Smooth muscle cell (in vitro differentiated cells): ENCODE measurements at regions not wholly inside any gene's neighbourhood (a gene's known extent, or its start where the extent isn't known, plus 50 kb on each side); places are given as distances from the start of the nearest gene placed in this dataset.
"Not testable (repeated sequence)": the region's sequence is repeated elsewhere in the genome, so short reads cannot be mapped to it uniquely, and the experiment has no call there.

Experiments
- DNase-seq: peaks from one replicate; lab custom pipeline; 2025; ENCODE audit not compliant: unreplicated experiment; lab: John Stamatoyannopoulos, UW
- H2AFZ ChIP-seq: fragments of 200-600 bp; sonication (generic); 2 replicates; pipeline ENCODE4 v1.6.0; 2016; ENCODE audit warnings: antibody characterized with exemption, low read depth, mild to moderate bottlenecking
- H3F3A ChIP-seq: fragments of 200-600 bp; sonication (generic); 2 replicates; pipeline ENCODE4 v1.6.0; 2017; ENCODE audit warnings: antibody characterized with exemption, low read depth
- H3K27ac ChIP-seq: fragments of 200-600 bp; sonication (generic); 2 replicates; pipeline ENCODE4 v1.5.1; 2016; ENCODE audit warnings: low read depth, mild to moderate bottlenecking
- H3K27me3 ChIP-seq: fragments of 200-600 bp; sonication (generic); 2 replicates; pipeline ENCODE4 v1.6.1; 2016; ENCODE audit warnings: low read depth, mild to moderate bottlenecking
- H3K36me3 ChIP-seq: fragments of 200-600 bp; sonication (generic); 2 replicates; pipeline ENCODE4 v1.5.1; 2016; ENCODE audit warnings: low read depth
- H3K4me1 ChIP-seq: fragments of 200-600 bp; sonication (generic); 2 replicates; pipeline ENCODE4 v1.5.1; 2016; ENCODE audit warnings: low read depth
- H3K4me2 ChIP-seq: fragments of 200-600 bp; sonication (generic); 2 replicates; pipeline ENCODE4 v1.6.0; 2016; ENCODE audit warnings: mild to moderate bottlenecking
- H3K4me3 ChIP-seq: fragments of 200-600 bp; sonication (generic); 2 replicates; pipeline ENCODE4 v1.5.1; 2016; ENCODE audit warnings: mild to moderate bottlenecking
- H3K79me2 ChIP-seq: fragments of 200-600 bp; sonication (generic); 2 replicates; pipeline ENCODE4 v1.6.0; 2016; ENCODE audit warnings: low read depth, mild to moderate bottlenecking
- H3K9ac ChIP-seq: fragments of 200-600 bp; sonication (generic); 2 replicates; pipeline ENCODE4 v1.6.0; 2016; ENCODE audit warnings: low read depth
- H3K9me3 ChIP-seq: fragments of 200-600 bp; sonication (generic); replicated peaks from 2 replicates; pipeline ENCODE4 v1.5.1; 2016; ENCODE audit warnings: low read depth
- H4K20me1 ChIP-seq: fragments of 200-600 bp; sonication (generic); 2 replicates; pipeline ENCODE4 v1.6.0; 2016; ENCODE audit warnings: low read depth
- WGBS: methylation state at CpG from one replicate; pipeline ENCODE4 v1.1.7; 2016; ENCODE audit warnings: low lambda C conversion rate; 5-methylcytosine and 5-hydroxymethylcytosine counted together
- TF ChIP-seq, protein P1 (sequence below): fragments of 200-600 bp; sonication (generic); IDR thresholded peaks from 2 replicates; pipeline ENCODE4 v1.5.1; 2017; ENCODE audit warnings: borderline replicate concordance, mild to moderate bottlenecking, antibody characterized with exemption; ENCODE audit not compliant: insufficient read depth, poor library complexity, severe bottlenecking

DNA sequence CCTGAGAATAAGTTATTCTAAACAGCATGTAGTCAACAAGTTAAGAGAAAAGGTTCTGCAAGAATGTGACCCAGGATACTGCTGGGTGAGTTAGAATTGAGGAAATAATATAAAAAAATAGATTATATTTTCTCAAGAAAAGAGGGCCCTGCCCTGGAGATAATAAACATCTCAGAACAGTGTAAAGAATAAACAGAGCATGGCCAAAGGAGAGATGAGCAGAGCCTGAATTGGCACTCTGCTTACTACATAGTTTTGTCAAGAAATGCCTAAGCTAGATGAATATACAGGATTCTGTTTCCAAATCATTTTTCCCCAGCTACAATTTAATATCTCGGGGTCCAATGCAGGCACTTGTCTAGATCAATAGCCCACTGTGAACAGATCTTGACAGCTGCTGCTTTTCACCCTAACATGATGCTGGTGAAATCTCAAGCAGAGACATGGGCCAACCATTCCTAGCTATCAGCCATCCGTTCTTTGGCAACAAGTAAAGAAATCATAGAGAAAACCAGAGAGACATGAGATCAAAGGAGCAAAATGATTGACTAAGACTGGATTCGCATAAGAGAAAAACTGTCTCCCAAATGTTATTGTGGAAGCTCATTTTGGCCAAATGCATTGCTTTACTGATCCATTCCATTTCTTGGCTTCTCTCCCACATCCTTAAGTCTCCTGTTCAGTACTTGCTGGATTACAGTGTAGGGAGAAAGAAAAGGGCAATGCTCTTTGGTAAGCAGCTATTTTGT lies 173.2 kb downstream of the PRELID2 start:
- H2AFZ ChIP-seq, result no peak overlapping the region
- H3K4me2 ChIP-seq, result no peak overlapping the region
- H3K27me3 ChIP-seq, result no peaks in the 10 kb centered on the region
- H3K27ac ChIP-seq, result no peak overlapping the region
- TF ChIP-seq, protein P1, sequence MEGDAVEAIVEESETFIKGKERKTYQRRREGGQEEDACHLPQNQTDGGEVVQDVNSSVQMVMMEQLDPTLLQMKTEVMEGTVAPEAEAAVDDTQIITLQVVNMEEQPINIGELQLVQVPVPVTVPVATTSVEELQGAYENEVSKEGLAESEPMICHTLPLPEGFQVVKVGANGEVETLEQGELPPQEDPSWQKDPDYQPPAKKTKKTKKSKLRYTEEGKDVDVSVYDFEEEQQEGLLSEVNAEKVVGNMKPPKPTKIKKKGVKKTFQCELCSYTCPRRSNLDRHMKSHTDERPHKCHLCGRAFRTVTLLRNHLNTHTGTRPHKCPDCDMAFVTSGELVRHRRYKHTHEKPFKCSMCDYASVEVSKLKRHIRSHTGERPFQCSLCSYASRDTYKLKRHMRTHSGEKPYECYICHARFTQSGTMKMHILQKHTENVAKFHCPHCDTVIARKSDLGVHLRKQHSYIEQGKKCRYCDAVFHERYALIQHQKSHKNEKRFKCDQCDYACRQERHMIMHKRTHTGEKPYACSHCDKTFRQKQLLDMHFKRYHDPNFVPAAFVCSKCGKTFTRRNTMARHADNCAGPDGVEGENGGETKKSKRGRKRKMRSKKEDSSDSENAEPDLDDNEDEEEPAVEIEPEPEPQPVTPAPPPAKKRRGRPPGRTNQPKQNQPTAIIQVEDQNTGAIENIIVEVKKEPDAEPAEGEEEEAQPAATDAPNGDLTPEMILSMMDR, result no peak
- H3F3A ChIP-seq, result no peaks in the 10 kb centered on the region
- no peaks in the 10 kb centered on the region for H3K9me3 ChIP-seq
- no peaks in the 10 kb centered on the region for H3K79me2 ChIP-seq
- WGBS, result 93% methylated on average over 3 of the region's 3 CpGs
- no peak overlapping the region for H3K4me3 ChIP-seq
- no peak overlapping the region for H3K9ac ChIP-seq
- DNase-seq, result no peak
- H4K20me1 ChIP-seq, result no peaks in the 10 kb centered on the region
- no peaks in the 10 kb centered on the region for H3K36me3 ChIP-seq
- H3K4me1 ChIP-seq, result no peaks in the 10 kb centered on the region

DNA sequence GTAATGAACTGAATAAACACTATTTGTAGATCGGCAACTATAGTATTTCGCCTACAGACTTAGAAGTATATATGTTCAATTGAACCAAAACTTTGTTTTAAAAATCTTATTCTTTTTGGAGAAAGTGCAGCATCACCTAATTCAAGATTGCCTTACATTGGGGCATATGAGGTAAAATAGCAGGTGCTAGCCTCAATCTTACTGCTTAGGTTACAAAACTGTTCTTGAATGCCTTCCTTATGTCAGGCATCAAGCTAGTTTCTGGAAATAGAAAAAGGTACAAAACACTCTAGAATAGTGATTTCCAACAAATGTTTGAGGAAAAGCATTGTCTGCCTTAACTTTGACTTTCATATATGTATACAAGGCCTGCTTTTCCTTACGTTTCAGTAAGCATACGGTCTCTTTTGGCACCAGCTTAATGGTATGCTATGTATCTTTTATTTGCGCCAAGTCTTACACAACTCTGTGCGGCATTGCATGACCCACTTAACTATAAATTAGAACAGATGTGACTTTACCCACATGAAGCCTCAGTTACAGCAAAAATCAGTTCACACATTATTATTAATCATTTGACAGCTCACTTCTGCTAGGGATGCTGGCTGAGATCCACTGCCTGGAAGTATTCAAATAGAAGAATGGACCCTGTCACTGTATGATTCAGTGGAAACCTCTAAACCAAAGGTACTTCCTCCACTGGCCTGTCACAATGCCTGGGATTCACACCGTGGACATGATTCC lies 174.1 kb downstream of the PRELID2 start:
- no peaks in the 10 kb centered on the region for H3K27me3 ChIP-seq
- no peaks in the 10 kb centered on the region for H3K36me3 ChIP-seq
- H3K9me3 ChIP-seq, result no peaks in the 10 kb centered on the region
- no peaks in the 10 kb centered on the region for H4K20me1 ChIP-seq
- no peak overlapping the region for H3K4me3 ChIP-seq
- no peak overlapping the region for H3K4me2 ChIP-seq
- no peak overlapping the region for H3K9ac ChIP-seq
- TF ChIP-seq, protein P1, result no peak
- no peak overlapping the region for H3K27ac ChIP-seq
- no peaks in the 10 kb centered on the region for H3F3A ChIP-seq
- H3K79me2 ChIP-seq, result no peaks in the 10 kb centered on the region
- no peaks in the 10 kb centered on the region for H3K4me1 ChIP-seq
- 89% methylated on average over 7 of the region's 7 CpGs for WGBS
- H2AFZ ChIP-seq, result no peak overlapping the region
- DNase-seq, result no peak

DNA sequence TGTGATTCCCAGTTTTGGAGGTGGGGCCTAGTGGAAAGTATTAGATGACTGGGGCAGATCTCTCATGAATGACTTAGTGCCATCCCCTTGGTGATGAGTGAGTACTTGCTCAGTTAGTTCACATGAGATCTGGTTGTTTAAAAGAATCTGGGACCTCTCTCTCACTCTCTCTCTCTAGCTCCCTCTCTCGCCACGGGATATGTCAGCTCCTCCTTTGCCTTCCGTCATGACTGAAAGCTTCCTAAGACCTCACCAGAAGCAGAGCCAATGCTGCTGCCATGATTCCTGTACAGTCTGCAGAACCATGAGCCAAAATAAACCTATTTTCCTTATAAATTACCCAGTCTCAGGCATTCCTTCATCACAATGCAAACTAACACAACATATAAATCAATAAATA lies 176.7 kb downstream of the PRELID2 start:
- H3K9ac ChIP-seq, result no peak overlapping the region
- no peaks in the 10 kb centered on the region for H3K9me3 ChIP-seq
- H4K20me1 ChIP-seq, result no peaks in the 10 kb centered on the region
- H3K36me3 ChIP-seq, result no peaks in the 10 kb centered on the region
- DNase-seq, result no peak
- H3F3A ChIP-seq, result no peaks in the 10 kb centered on the region
- no peak overlapping the region for H3K27ac ChIP-seq
- H3K79me2 ChIP-seq, result no peaks in the 10 kb centered on the region
- no peak overlapping the region for H3K4me3 ChIP-seq
- 65% methylated on average over 3 of the region's 3 CpGs for WGBS
- TF ChIP-seq, protein P1, result no peak
- no peaks in the 10 kb centered on the region for H3K4me1 ChIP-seq
- H2AFZ ChIP-seq, result no peak overlapping the region
- no peak overlapping the region for H3K4me2 ChIP-seq
- no peaks in the 10 kb centered on the region for H3K27me3 ChIP-seq

DNA sequence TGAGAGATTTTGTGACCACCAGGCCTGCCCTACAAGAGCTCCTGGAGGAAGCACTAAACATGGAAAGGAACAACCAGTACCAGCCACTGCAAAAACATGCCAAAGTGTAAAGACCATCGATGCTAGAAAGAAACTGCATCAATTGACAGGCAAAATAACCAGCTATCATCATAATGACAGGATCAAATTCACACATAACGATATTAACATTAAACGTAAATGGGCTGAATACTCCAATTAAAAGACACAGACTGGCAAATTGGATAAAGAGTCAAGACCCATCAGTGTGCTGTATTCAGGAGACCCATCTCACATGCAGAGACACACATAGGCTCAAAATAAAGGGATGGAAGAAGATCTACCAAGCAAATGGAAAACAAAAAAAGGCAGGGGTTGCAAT lies 182.4 kb downstream of the PRELID2 start:
- not testable (repeated sequence) for H3K4me1 ChIP-seq, H3K27ac ChIP-seq, H3K27me3 ChIP-seq, H4K20me1 ChIP-seq, H3K4me2 ChIP-seq, H3K9me3 ChIP-seq, H3K4me3 ChIP-seq, H3K79me2 ChIP-seq, H3F3A ChIP-seq, H3K36me3 ChIP-seq, DNase-seq, H3K9ac ChIP-seq, H2AFZ ChIP-seq
- WGBS, result 89% methylated on average over 3 of the region's 3 CpGs

DNA sequence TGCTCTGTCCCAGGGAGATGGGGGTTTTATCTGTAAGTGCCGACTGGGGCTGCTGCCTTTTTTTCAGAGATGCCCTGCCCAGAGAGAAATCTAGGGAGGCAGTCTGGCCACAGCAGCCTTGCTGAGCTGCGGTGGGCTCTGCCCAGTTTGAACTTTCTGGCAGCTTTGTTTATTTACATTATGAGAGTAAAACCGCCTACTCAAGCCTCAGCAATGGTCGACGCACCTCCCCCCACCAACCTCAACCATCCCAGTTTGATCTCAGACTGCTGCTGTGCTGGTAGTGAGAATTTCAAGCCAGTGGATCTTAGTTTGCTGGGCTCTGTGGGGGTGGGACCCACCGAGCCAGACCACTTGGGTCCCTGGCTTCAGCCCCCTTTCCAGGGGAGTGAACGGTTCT lies 188.0 kb downstream of the PRELID2 start:
- H3K27ac ChIP-seq, H4K20me1 ChIP-seq, DNase-seq, H3K79me2 ChIP-seq, H3K9ac ChIP-seq, H3K9me3 ChIP-seq, H2AFZ ChIP-seq, H3F3A ChIP-seq, H3K4me1 ChIP-seq, H3K27me3 ChIP-seq, H3K36me3 ChIP-seq, H3K4me3 ChIP-seq: not testable (repeated sequence)
- H3K4me2 ChIP-seq, result peak overlapping the region; percentile 40
- 38% methylated on average over 7 of the region's 7 CpGs for WGBS

DNA sequence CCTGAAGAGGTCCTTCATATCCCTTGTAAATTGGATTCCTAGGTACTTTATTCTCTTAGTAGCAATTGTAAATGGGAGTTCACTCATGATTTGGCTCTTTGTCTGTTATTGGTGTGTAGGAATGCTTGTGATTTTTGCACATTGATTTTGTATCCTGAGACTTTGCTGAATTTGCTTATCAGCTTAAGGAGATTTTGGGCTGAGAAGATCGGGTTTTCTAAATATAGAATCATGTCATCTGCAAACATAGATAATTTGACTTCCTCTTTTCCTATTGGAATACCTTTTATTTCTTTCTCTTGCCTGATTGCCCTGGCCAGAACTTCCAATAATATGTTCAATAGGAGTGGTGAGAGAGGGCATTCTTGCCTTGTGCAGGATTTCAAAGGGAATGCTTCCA lies 191.9 kb downstream of the PRELID2 start:
- H3K4me3 ChIP-seq, H3K4me1 ChIP-seq, H3K4me2 ChIP-seq, H3K27ac ChIP-seq, H3K9me3 ChIP-seq, H4K20me1 ChIP-seq, H3K79me2 ChIP-seq, H2AFZ ChIP-seq, H3K36me3 ChIP-seq, H3F3A ChIP-seq, H3K9ac ChIP-seq, H3K27me3 ChIP-seq, DNase-seq: not testable (repeated sequence)
- WGBS, result 86% methylated on average over 1 of the region's 1 CpG
